DOHH2 (cell line): ENCODE measurements at regions not wholly inside any gene's neighbourhood (a gene's known extent, or its start where the extent isn't known, plus 50 kb on each side); places are given as distances from the start of the nearest gene placed in this dataset.

Experiments
- CTCF ChIP-seq: fragments of 200-600 bp; sonication (generic); IDR thresholded peaks from one replicate; pipeline ENCODE4 v1.5.1; 2014; ENCODE audit warnings: antibody characterized with exemption, mild to moderate bottlenecking, low read depth, low read length; ENCODE audit not compliant: poor library complexity, severe bottlenecking
- EZH2phosphoT487 ChIP-seq: fragments of 200-600 bp; sonication (generic); IDR thresholded peaks from 2 replicates; pipeline ENCODE4 v1.6.1; 2017; ENCODE audit warnings: borderline replicate concordance, mild to moderate bottlenecking, antibody characterized with exemption, low read length, moderate library complexity, mixed read lengths

- TF ChIP-seq CTCF, result no peak
- no peak for TF ChIP-seq EZH2phosphoT487
Observed at GRCh38 chr3:34346656-34347055, 548.2 kb downstream of the PDCD6IP start.
